Muscle of leg (tissue), 3 donors: ENCODE measurements at regions not wholly inside any gene's neighbourhood (a gene's known extent, or its start where the extent isn't known, plus 50 kb on each side); places are given as distances from the start of the nearest gene placed in this dataset.
"Not testable (repeated sequence)": the region's sequence is repeated elsewhere in the genome, so short reads cannot be mapped to it uniquely, and the experiment has no call there.

Experiments
- DNase-seq: peaks from one replicate; pipeline ENCODE4 v3.0.0; 2013
- H3K27ac ChIP-seq: one replicate; pipeline ENCODE4 v1.5.1; 2013; ENCODE audit warnings: mild to moderate bottlenecking, low read length, control low read depth
- H3K27me3 ChIP-seq: one replicate; pipeline ENCODE4 v1.6.1; 2013; ENCODE audit warnings: low read length; ENCODE audit not compliant: control insufficient read depth, insufficient read depth
- H3K36me3 ChIP-seq: one replicate; pipeline ENCODE4 v1.6.1; 2013; ENCODE audit warnings: low read length; ENCODE audit not compliant: control insufficient read depth, insufficient read depth
- H3K4me1 ChIP-seq: one replicate; pipeline ENCODE4 v1.6.1; 2013; ENCODE audit warnings: low read length; ENCODE audit not compliant: control insufficient read depth, insufficient read depth
- H3K4me3 ChIP-seq: one replicate; pipeline ENCODE4 v1.5.1; 2013; ENCODE audit warnings: low read length, control low read depth
- H3K9me3 ChIP-seq: replicated peaks from 2 replicates; pipeline ENCODE4 v1.6.1; 2013; ENCODE audit warnings: low read depth, low read length; ENCODE audit not compliant: control insufficient read depth
- WGBS: methylation state at CpG from one replicate; pipeline ENCODE4 v1.1.5; 2013; ENCODE audit warnings: missing lambda C conversion rate; ENCODE audit not compliant: insufficient coverage; 5-methylcytosine and 5-hydroxymethylcytosine counted together

DNA sequence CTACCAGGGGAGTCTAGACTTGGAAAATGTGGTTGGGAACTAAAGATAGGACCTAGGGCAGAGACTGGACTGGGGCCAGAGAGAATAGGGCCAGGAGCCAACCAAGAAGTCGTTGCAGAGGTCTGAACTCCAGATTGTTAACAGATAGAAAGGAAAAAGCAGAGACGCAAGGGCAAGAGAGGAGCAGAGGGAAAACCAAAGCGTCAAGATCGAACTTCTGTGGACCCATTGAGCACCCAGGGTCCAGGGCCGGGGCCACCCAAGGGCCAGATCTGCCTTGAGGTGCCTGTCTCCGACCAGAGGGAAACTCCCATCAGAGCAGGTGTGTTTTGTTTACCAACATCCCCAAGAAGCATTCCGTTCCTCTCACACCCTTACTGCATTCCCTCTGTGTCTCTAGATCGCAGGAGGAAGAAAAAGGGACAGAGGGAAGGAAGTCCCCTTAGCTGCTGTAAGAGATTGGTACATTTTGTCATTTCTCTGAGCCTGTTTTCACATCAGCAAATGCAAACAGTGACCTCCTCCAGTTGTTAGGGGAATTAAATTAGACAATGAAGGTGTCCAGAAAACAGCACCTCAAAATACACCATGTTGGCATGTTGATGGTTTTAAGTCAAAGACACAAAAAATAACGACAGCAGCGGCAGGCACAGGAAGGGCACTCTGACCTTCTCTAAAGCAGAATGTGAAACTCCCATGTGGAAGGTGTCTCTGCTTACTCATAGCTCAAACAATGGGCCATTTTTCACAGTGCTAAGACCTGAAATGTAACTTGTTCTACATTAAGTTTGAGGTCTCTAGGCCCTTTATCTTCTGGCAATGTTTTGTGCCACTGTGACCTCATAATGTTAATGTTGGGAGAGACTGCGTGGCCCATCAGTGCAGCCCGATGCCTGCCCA lies 105.8 kb upstream of the RAB4A start:
- no peak overlapping the region for H3K27ac ChIP-seq
- no peak for DNase-seq
- no peaks in the 10 kb centered on the region for H3K9me3 ChIP-seq
- H3K27me3 ChIP-seq: peaks cover 3% of the 10 kb centered on the region
- peaks cover 21% of the 10 kb centered on the region for H3K4me1 ChIP-seq
- H3K4me3 ChIP-seq: no peak overlapping the region
- 70% methylated on average over 7 of the region's 12 CpGs for WGBS
- H3K36me3 ChIP-seq: no peaks in the 10 kb centered on the region

- H3K4me3 ChIP-seq: no peak overlapping the region
- DNase-seq: peak; percentile 80
Observed at GRCh38 chr1:229167318-229167717, 103.6 kb upstream of the RAB4A start.

GRCh38 chr1:229169399-229169798 lies 101.5 kb upstream of the RAB4A start:
- H3K27me3 ChIP-seq: peaks cover 3% of the 10 kb centered on the region
- DNase-seq: no peak
- WGBS: 64% methylated on average over 1 of the region's 1 CpG
- no peak overlapping the region for H3K4me3 ChIP-seq
- H3K9me3 ChIP-seq: no peaks in the 10 kb centered on the region
- no peaks in the 10 kb centered on the region for H3K36me3 ChIP-seq
- no peak overlapping the region for H3K27ac ChIP-seq
- H3K4me1 ChIP-seq: peaks cover 26% of the 10 kb centered on the region

More at GRCh38 chr1:229167318-229167717, 103.6 kb upstream of the RAB4A start:
- Histone ChIP-seq H3K36me3 (no peaks in the 10 kb centered on the region), H3K27ac (no peak overlapping the region), H3K9me3 (no peaks in the 10 kb centered on the region), H3K27me3 (peaks cover 3% of the 10 kb centered on the region), H3K4me1 (peaks cover 26% of the 10 kb centered on the region)
- WGBS: 40% methylated on average over 1 of the region's 4 CpGs

- peaks cover 19% of the 10 kb centered on the region for H3K4me1 ChIP-seq
- no peaks in the 10 kb centered on the region for H3K27me3 ChIP-seq
- H3K27ac ChIP-seq: no peak overlapping the region
- DNase-seq: no peak
- WGBS: 85% methylated on average over 10 of the region's 12 CpGs
- H3K9me3 ChIP-seq: no peaks in the 10 kb centered on the region
- H3K36me3 ChIP-seq: no peaks in the 10 kb centered on the region
- no peak overlapping the region for H3K4me3 ChIP-seq
Observed at GRCh38 chr1:229170274-229170673, 100.6 kb upstream of the RAB4A start.

- DNase-seq: no peak
- no peaks in the 10 kb centered on the region for H3K36me3 ChIP-seq
- peaks cover 18% of the 10 kb centered on the region for H3K4me1 ChIP-seq
- WGBS: 53% methylated on average over 3 of the region's 8 CpGs
- no peak overlapping the region for H3K27ac ChIP-seq
- H3K9me3 ChIP-seq: no peaks in the 10 kb centered on the region
- H3K4me3 ChIP-seq: no peak overlapping the region
- no peaks in the 10 kb centered on the region for H3K27me3 ChIP-seq
Observed at GRCh38 chr1:229170778-229171505, 100.0 kb upstream of the RAB4A start.

GRCh38 chr1:229171934-229172333 lies 99.0 kb upstream of the RAB4A start:
- H3K27me3 ChIP-seq: no peaks in the 10 kb centered on the region
- H3K4me1 ChIP-seq: peaks cover 19% of the 10 kb centered on the region
- H3K9me3 ChIP-seq: no peaks in the 10 kb centered on the region
- DNase-seq: no peak
- WGBS: 65% methylated on average over 2 of the region's 4 CpGs
- H3K36me3 ChIP-seq: no peaks in the 10 kb centered on the region
- no peak overlapping the region for H3K27ac ChIP-seq
- no peak overlapping the region for H3K4me3 ChIP-seq

- WGBS: 80% methylated on average over 5 of the region's 14 CpGs
- not testable (repeated sequence) for H3K9me3 ChIP-seq, H3K4me3 ChIP-seq, H3K27ac ChIP-seq, DNase-seq, H3K36me3 ChIP-seq, H3K27me3 ChIP-seq
- peaks cover 19% of the 10 kb centered on the region for H3K4me1 ChIP-seq
Observed at GRCh38 chr1:229173491-229174476, 97.1 kb upstream of the RAB4A start.

- WGBS: 94% methylated on average over 10 of the region's 11 CpGs
- not testable (repeated sequence) for H3K4me3 ChIP-seq, H3K27ac ChIP-seq, H3K27me3 ChIP-seq, H3K36me3 ChIP-seq, H3K4me1 ChIP-seq, DNase-seq, H3K9me3 ChIP-seq
Observed at GRCh38 chr1:229175297-229175696, 95.6 kb upstream of the RAB4A start.

DNA sequence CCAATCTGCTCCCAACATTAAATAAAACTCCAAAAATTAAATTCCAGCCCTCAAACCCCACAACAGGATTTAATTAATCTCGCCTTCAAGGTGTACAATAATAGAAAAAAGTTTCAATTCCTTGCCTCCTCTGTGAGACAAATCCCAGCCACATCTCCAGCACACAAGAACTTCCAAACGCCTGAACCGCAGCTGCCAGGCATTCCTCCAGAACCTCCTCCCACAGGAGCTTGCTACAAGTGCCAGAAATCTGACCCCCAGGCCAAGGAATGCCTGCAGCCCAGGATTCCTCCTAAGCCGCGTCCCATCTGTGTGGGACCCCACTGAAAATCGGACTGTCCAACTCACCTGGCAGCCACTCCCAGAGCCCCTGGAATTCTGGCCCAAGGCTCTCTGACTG lies 94.5 kb upstream of the RAB4A start:
- H3K36me3 ChIP-seq, H3K4me1 ChIP-seq, H3K4me3 ChIP-seq, H3K27ac ChIP-seq, DNase-seq, H3K9me3 ChIP-seq, H3K27me3 ChIP-seq: not testable (repeated sequence)
- 18% methylated on average over 5 of the region's 6 CpGs for WGBS
